ENCODE measurements at regions not wholly inside any gene's neighbourhood (a gene's known extent, or its start where the extent isn't known, plus 50 kb on each side); places are given as distances from the start of the nearest gene placed in this dataset.

DNA sequence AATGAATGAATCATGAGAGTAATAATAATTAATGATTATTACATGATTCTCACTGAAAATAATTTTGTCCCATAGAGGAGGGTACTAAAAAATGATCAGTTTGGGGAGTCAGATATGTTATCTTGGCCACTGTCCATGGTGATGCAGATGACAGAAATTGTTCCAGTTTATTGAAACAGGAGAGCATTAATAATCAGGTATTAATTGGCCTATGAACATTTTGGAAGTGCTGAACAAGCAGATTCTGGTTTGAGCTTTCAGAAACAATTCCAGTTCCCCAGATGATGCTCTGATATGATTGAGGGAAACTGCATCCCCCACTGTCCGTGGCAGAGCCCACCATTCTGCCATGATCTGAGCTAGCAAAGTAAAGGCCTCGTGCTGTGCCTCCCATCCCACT is 345.2 kb downstream of the ZSWIM6 start:
- TF ChIP-seq CTCF (IDR thresholded peaks at IDR 0.05; ENCODE audit: low read depth, low read length, poor library complexity, severe bottlenecking): no peak
- no peak for TF ChIP-seq EZH2phosphoT487 (IDR thresholded peaks at IDR 0.05; ENCODE audit: borderline replicate concordance, low read length)

Measured in DOHH2 (cell line).